ENCODE measurements at regions not wholly inside any gene's neighbourhood (a gene's known extent, or its start where the extent isn't known, plus 50 kb on each side); places are given as distances from the start of the nearest gene placed in this dataset.
A peak's percentile ranks its signal among the peaks of the same experiment; 100 is the strongest.

- Mint-ChIP-seq H3K27me3 (peaks cover 7% of the 10 kb centered on the region), H3K27ac (no peak overlapping the region), H3K4me3 (no peak overlapping the region), H3K36me3 (no peaks in the 10 kb centered on the region), H3K9me3 (peaks cover 5 to 15% (median 9%) of the 10 kb centered on the region in 3 donors), H3K4me1 (no peaks in the 10 kb centered on the region)
Observed at GRCh38 chr3:16658004-16658924, 53.0 kb upstream of the DAZL start.

- H3K4me1 Mint-ChIP-seq: no peaks in the 10 kb centered on the region
- no peak overlapping the region for H3K27ac Mint-ChIP-seq
- H3K36me3 Mint-ChIP-seq: no peaks in the 10 kb centered on the region
- H3K4me3 Mint-ChIP-seq: no peak overlapping the region
- peaks cover 3% of the 10 kb centered on the region for H3K27me3 Mint-ChIP-seq
- peaks cover 5 to 15% (median 9%) of the 10 kb centered on the region in 3 donors for H3K9me3 Mint-ChIP-seq
Observed at GRCh38 chr3:16658925-16659793, 53.9 kb upstream of the DAZL start.

GRCh38 chr3:16663854-16664712, 58.9 kb upstream of the DAZL start:
- Mint-ChIP-seq H3K4me3 (no peak overlapping the region), H3K27ac (peak overlapping the region in 2 of 3 donors; percentile 74 to 78), H3K9me3 (peaks cover 5 to 15% (median 9%) of the 10 kb centered on the region in 3 donors), H3K36me3 (no peaks in the 10 kb centered on the region), H3K27me3 (peaks cover 3% of the 10 kb centered on the region), H3K4me1 (no peaks in the 10 kb centered on the region)

GRCh38 chr3:16665282-16665741, 60.1 kb upstream of the DAZL start:
- Mint-ChIP-seq H3K36me3 (no peaks in the 10 kb centered on the region), H3K27me3 (peaks cover 2% of the 10 kb centered on the region), H3K27ac (no peak overlapping the region), H3K4me3 (no peak overlapping the region), H3K4me1 (no peaks in the 10 kb centered on the region), H3K9me3 (peaks cover 5 to 15% (median 6%) of the 10 kb centered on the region in 3 donors)

GRCh38 chr3:16666206-16666605, 61.0 kb upstream of the DAZL start:
- Mint-ChIP-seq H3K4me3 (no peak overlapping the region), H3K27me3 (peaks cover 2% of the 10 kb centered on the region)

GRCh38 chr3:16667633-16668032, 62.4 kb upstream of the DAZL start:
- Mint-ChIP-seq H3K4me3 (no peak overlapping the region), H3K27ac (no peak overlapping the region), H3K4me1 (no peaks in the 10 kb centered on the region), H3K9me3 (no peaks in the 10 kb centered on the region), H3K27me3 (peaks cover 2% of the 10 kb centered on the region), H3K36me3 (no peaks in the 10 kb centered on the region)

More at GRCh38 chr3:16666206-16666605, 61.0 kb upstream of the DAZL start:
- H3K36me3 Mint-ChIP-seq: no peaks in the 10 kb centered on the region
- H3K4me1 Mint-ChIP-seq: no peaks in the 10 kb centered on the region
- no peak overlapping the region for H3K27ac Mint-ChIP-seq
- H3K9me3 Mint-ChIP-seq: peaks cover 1 to 10% (median 3%) of the 10 kb centered on the region in 3 donors

- Mint-ChIP-seq H3K27me3 (peaks cover 2% of the 10 kb centered on the region), H3K36me3 (no peaks in the 10 kb centered on the region), H3K4me3 (no peak overlapping the region), H3K4me1 (no peaks in the 10 kb centered on the region), H3K9me3 (no peaks in the 10 kb centered on the region), H3K27ac (no peak overlapping the region)
Observed at GRCh38 chr3:16668776-16669545, 63.7 kb upstream of the DAZL start.

- H3K27ac Mint-ChIP-seq: no peak overlapping the region
- peaks cover 2% of the 10 kb centered on the region for H3K27me3 Mint-ChIP-seq
- peaks cover 0 to 4% (median 2%) of the 10 kb centered on the region in 3 donors for H3K9me3 Mint-ChIP-seq
- H3K4me3 Mint-ChIP-seq: no peak overlapping the region
- H3K4me1 Mint-ChIP-seq: no peaks in the 10 kb centered on the region
- H3K36me3 Mint-ChIP-seq: no peaks in the 10 kb centered on the region
Observed at GRCh38 chr3:16670191-16670590, 65.0 kb upstream of the DAZL start.

- peaks cover 2 to 16% (median 3%) of the 10 kb centered on the region in 3 donors for H3K9me3 Mint-ChIP-seq
- no peaks in the 10 kb centered on the region for H3K27me3 Mint-ChIP-seq
- H3K4me1 Mint-ChIP-seq: no peaks in the 10 kb centered on the region
- no peaks in the 10 kb centered on the region for H3K36me3 Mint-ChIP-seq
- no peak overlapping the region for H3K4me3 Mint-ChIP-seq
- no peak overlapping the region for H3K27ac Mint-ChIP-seq
Observed at GRCh38 chr3:16671690-16672089, 66.5 kb upstream of the DAZL start.

GRCh38 chr3:16673530-16673929, 68.3 kb upstream of the DAZL start:
- H3K9me3 Mint-ChIP-seq: peaks cover 2 to 16% (median 5%) of the 10 kb centered on the region in 3 donors
- peaks cover 0 to 4% (median 0%) of the 10 kb centered on the region in 3 donors for H3K4me1 Mint-ChIP-seq
- no peak overlapping the region for H3K4me3 Mint-ChIP-seq
- no peaks in the 10 kb centered on the region for H3K27me3 Mint-ChIP-seq
- no peak overlapping the region for H3K27ac Mint-ChIP-seq
- H3K36me3 Mint-ChIP-seq: no peaks in the 10 kb centered on the region

- Mint-ChIP-seq H3K27ac (no peak overlapping the region), H3K4me3 (no peak overlapping the region), H3K4me1 (peaks cover 0 to 4% (median 0%) of the 10 kb centered on the region in 3 donors), H3K27me3 (no peaks in the 10 kb centered on the region), H3K9me3 (peaks cover 2 to 16% (median 5%) of the 10 kb centered on the region in 3 donors), H3K36me3 (no peaks in the 10 kb centered on the region)
Observed at GRCh38 chr3:16675805-16676204, 70.6 kb upstream of the DAZL start.

- Mint-ChIP-seq H3K4me1 (no peaks in the 10 kb centered on the region), H3K27me3 (peaks cover 2% of the 10 kb centered on the region), H3K36me3 (no peaks in the 10 kb centered on the region), H3K9me3 (no peaks in the 10 kb centered on the region), H3K27ac (no peak overlapping the region), H3K4me3 (no peak overlapping the region)
Observed at GRCh38 chr3:16686679-16687078, 81.5 kb upstream of the DAZL start.

- no peaks in the 10 kb centered on the region for H3K9me3 Mint-ChIP-seq
- no peak overlapping the region for H3K4me3 Mint-ChIP-seq
- no peaks in the 10 kb centered on the region for H3K4me1 Mint-ChIP-seq
- H3K27ac Mint-ChIP-seq: no peak overlapping the region
- H3K36me3 Mint-ChIP-seq: no peaks in the 10 kb centered on the region
- H3K27me3 Mint-ChIP-seq: peaks cover 2% of the 10 kb centered on the region
Observed at GRCh38 chr3:16687221-16687620, 82.0 kb upstream of the DAZL start.
